Left ventricle myocardium inferior (tissue), 1 donor: ENCODE measurements at regions not wholly inside any gene's neighbourhood (a gene's known extent, or its start where the extent isn't known, plus 50 kb on each side); places are given as distances from the start of the nearest gene placed in this dataset.

Source experiments
- DNase-seq: peaks from one replicate; pipeline ENCODE4 v3.0.0-alpha.2; 2020
- H3K27ac ChIP-seq: fragments of 200-600 bp; replicated peaks from 2 replicates; pipeline ENCODE4 v1.8.0; 2021
- H3K27me3 ChIP-seq: fragments of 200-600 bp; 2 replicates; pipeline ENCODE4 v1.8.0; 2021; ENCODE audit warnings: low read depth
- H3K36me3 ChIP-seq: fragments of 200-600 bp; 2 replicates; pipeline ENCODE4 v1.8.0; 2021
- H3K4me1 ChIP-seq: fragments of 200-600 bp; 2 replicates; pipeline ENCODE4 v1.8.0; 2021
- H3K4me3 ChIP-seq: fragments of 200-600 bp; 2 replicates; pipeline ENCODE4 v1.8.0; 2021; ENCODE audit warnings: mild to moderate bottlenecking, moderate library complexity
- H3K9me3 ChIP-seq: fragments of 200-600 bp; replicated peaks from 2 replicates; pipeline ENCODE4 v1.8.0; 2021
- intact Hi-C: fragments of 100-400 bp; cut with micrococcal nuclease; formaldehyde crosslinking; loops from one replicate; pipeline ENCODE4 v1.11.0; 2022
- TF ChIP-seq, protein P1 (sequence below): fragments of 200-600 bp; IDR thresholded peaks from 2 replicates; pipeline ENCODE4 v1.8.0; 2021; ENCODE audit warnings: antibody characterized with exemption, mild to moderate bottlenecking, borderline replicate concordance
- donor health status: DM: no; HTN: yes; CAD: no; lungs with severe emphysema.

DNA sequence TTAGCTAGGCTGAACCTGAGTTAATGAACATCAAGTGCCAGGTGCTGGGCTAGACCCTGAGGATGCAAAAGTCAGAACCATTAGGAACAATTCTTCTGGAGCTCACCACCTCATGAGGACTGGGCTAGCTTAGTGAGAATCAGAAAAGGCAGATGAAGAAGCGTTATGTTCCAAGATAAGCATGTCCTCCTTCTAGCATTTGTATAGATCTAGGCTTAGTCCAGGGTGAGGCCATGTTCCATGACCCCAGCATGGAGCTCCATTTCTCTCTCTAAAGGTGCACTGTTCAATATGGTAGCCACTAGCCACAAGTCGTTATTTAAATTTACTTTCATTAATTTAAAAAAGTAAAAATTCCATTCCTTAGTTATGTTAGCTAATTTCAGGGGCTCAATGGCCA is 365.3 kb upstream of the CCL2 start:
- intact Hi-C loops = no loop called here

DNA sequence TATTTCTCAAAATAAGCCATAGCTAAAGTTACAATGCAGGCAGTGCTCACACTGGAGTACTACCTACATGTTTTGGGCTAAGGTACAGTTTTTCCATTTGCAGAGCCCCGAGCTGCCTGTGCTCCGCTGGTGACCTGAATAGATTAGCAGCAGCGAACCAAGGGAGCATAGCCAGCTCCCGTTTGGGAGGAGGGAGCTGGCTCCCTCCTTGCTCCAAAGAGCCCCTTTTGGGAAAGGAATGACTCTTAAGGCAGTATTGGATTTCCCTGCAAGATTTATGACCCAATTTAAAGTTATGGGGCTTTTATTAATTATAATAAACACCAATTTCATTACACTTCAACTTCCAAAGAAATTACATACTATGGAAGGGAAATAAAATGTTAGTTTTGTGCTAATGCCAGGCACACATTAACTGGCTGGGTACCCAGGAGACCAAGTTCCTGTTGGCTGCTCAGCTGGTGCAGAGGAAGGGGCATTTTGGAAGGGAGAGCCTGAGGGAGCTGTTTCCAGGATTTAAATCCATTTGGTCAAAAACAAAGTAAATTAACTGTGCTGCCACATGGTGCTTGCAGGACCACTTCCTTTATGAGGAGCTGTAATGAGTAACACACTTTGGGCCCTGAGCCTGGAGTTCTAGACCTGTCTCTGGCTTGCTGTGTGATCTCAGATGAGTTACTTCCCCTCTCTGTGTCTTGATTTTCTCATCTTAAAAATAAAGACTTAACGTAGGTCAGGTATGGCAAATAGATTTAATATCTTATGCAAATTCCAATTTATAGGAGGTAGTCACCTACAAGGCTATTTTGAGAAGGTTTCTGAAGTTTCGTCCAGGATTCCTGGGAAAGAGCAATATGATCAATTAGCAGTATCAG is 362.1 kb upstream of the CCL2 start:
- no peak for DNase-seq
- intact Hi-C loops = no loop called here
- Histone ChIP-seq H3K9me3 (no peaks in the 10 kb centered on the region), H3K27ac (no peak overlapping the region), H3K4me3 (no peak overlapping the region), H3K27me3 (peaks cover 40% of the 10 kb centered on the region), H3K36me3 (no peaks in the 10 kb centered on the region), H3K4me1 (no peaks in the 10 kb centered on the region)
- TF ChIP-seq, protein P1, sequence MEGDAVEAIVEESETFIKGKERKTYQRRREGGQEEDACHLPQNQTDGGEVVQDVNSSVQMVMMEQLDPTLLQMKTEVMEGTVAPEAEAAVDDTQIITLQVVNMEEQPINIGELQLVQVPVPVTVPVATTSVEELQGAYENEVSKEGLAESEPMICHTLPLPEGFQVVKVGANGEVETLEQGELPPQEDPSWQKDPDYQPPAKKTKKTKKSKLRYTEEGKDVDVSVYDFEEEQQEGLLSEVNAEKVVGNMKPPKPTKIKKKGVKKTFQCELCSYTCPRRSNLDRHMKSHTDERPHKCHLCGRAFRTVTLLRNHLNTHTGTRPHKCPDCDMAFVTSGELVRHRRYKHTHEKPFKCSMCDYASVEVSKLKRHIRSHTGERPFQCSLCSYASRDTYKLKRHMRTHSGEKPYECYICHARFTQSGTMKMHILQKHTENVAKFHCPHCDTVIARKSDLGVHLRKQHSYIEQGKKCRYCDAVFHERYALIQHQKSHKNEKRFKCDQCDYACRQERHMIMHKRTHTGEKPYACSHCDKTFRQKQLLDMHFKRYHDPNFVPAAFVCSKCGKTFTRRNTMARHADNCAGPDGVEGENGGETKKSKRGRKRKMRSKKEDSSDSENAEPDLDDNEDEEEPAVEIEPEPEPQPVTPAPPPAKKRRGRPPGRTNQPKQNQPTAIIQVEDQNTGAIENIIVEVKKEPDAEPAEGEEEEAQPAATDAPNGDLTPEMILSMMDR = no peak

More for the DNA sequence above, 365.3 kb upstream of the CCL2 start:
- H3K27ac ChIP-seq = no peak overlapping the region
- TF ChIP-seq, protein P1 = no peak
- DNase-seq = no peak
- no peak overlapping the region for H3K4me3 ChIP-seq
- H3K36me3 ChIP-seq = no peaks in the 10 kb centered on the region
- no peaks in the 10 kb centered on the region for H3K9me3 ChIP-seq
- peaks cover 48% of the 10 kb centered on the region for H3K27me3 ChIP-seq
- no peaks in the 10 kb centered on the region for H3K4me1 ChIP-seq

DNA sequence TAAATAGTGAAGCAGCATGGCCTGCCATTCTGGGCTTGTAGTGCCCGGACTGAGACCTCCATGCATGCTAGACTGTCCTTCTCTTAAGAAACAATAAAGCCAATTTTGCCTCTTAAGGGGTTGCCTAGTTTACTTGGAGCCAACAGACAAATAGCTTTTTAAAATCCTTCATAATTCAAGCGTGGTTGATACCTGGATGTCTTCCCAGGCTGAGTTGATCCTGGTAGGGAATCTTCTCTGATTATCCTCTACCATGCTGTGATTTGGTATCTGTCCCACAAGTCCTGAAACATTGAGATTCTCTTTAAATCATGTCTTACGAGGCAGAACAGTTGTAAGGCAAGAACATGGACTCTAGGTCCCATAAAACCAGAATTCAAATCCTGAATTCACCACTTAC is 359.6 kb upstream of the CCL2 start:
- no peaks in the 10 kb centered on the region for H3K9me3 ChIP-seq
- intact Hi-C loops = no loop called here
- TF ChIP-seq, protein P1 = no peak
- no peak for DNase-seq
- no peak overlapping the region for H3K27ac ChIP-seq
- H3K27me3 ChIP-seq = peaks cover 47% of the 10 kb centered on the region
- no peaks in the 10 kb centered on the region for H3K36me3 ChIP-seq
- H3K4me3 ChIP-seq = no peak overlapping the region
- no peaks in the 10 kb centered on the region for H3K4me1 ChIP-seq

DNA sequence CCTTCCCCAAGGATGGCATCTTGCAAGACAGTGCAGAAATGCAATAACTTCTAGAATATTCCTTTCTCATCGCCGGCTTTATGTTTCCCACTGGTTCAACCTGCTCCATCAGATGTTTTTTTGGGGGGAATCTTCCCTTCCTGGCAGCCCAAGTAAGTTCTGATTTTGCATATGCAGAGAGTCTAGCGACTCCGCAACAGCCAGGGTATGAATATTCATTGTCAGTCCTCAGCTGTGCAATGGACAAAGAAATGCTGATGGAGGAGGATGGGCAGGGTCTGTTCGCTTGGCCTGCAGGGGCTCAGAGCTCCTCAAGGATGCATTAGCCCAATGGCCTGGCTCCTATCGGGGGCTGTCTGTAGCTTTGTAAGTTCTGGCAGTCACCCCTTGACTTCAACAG is 358.8 kb upstream of the CCL2 start:
- intact Hi-C loops = no loop called here
- Histone ChIP-seq H3K27ac (no peak overlapping the region), H3K9me3 (no peaks in the 10 kb centered on the region), H3K4me3 (no peak overlapping the region), H3K27me3 (peaks cover 54% of the 10 kb centered on the region), H3K36me3 (no peaks in the 10 kb centered on the region), H3K4me1 (no peaks in the 10 kb centered on the region)
- no peak for DNase-seq
- TF ChIP-seq, protein P1 = no peak

DNA sequence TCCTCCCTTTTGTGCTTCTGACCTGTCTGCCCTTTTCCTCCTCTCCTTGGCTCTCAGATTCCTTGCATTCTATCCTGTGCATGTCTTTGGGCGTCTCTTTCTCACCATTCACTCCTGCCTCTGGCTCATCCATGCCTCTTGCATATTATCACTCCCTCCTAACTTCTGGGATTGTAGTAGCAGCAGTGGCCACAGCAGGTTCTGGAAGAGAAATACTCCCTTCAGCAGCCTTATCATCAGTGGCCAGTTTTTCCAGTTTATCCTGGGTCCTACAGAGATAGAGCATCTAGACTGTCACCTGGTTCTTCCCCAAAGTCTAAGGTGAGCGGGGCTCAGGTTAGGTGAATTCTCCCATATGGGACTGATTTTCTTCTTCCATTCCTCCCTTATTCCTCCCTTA is 354.0 kb upstream of the CCL2 start:
- TF ChIP-seq, protein P1 = no peak
- peaks cover 54% of the 10 kb centered on the region for H3K27me3 ChIP-seq
- H3K36me3 ChIP-seq = no peaks in the 10 kb centered on the region
- intact Hi-C loops = no loop called here
- H3K9me3 ChIP-seq = no peaks in the 10 kb centered on the region
- H3K27ac ChIP-seq = no peak overlapping the region
- no peak overlapping the region for H3K4me3 ChIP-seq
- DNase-seq = no peak
- H3K4me1 ChIP-seq = no peaks in the 10 kb centered on the region
